ENCODE measurements at regions not wholly inside any gene's neighbourhood (a gene's known extent, or its start where the extent isn't known, plus 50 kb on each side); places are given as distances from the start of the nearest gene placed in this dataset.

DNA sequence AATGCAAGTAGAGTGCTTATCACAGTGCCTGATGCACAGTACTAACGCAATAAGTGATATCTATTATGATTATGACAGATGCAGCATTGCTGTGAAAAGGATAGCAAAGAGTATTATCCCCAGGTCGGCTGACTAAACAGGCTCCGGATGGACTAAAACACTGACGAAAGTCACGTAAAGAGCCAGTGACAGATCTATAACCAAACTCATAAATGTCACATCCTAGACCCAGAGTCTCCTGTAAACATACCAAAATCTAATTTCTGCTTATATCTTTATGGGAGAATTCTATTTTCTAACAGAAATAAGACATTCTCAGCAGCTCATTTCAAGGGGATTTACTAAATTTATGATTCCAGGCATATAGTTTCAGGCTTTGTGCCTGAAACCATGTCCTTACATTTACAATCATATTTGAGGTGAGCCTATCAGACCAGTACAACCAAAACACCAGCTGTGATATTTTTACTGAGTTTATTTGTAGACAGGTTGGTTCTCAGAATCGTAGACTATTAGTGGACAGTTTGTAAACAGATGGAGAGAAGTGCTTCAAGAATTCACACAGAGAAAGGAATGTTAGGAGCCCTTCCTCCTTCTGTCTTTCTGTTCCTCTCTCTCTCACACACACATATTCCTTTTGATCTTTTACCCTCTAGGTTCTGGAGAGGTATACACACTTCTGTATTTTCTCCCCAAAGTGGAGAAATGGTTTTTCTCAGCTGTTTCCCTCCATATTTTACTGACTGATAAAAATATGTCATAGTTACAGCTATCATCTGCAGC, 52.4 kb upstream of the WDR26 start:
- DNase-seq, result no peak

DNA sequence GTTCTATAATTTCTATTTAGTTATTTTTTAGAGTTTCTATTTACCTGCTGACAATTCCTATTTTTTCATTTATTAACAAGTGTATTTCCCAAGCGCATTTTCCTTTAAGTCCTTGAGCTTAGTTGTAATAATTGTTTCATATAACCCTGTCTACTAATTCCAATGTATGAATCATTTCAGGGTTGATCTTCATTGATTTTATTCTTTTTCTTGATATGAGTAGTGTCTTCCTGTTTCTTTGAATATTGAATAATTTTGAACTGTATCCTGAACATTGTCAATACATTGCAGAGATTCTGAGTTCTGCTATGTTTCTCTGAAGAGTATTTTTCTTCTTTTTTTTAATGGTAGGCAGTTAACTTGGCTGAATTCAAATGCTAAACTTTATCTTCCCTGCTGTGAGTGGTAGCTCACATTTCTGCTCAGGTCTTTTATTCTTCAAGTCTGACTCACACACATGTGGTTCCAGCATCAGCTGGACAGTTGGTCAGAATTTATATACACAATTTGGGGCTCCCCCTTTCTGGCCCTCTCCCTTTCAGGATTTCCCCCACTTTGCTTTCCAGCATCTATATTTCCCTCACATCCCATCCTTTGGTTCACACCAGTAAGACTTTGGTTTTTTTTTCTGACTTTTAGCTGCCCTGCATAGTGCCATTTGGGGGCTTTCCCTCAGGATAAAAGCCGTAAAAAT, 54.4 kb upstream of the WDR26 start:
- no peak for DNase-seq

- no peak for DNase-seq
Observed at GRCh38 chr1:224489534-224490365, 55.2 kb upstream of the WDR26 start.

- DNase-seq, result no peak
Observed at GRCh38 chr1:224490549-224491537, 56.2 kb upstream of the WDR26 start.

- no peak for DNase-seq
Observed at GRCh38 chr1:224492015-224492414, 57.4 kb upstream of the WDR26 start.

DNA sequence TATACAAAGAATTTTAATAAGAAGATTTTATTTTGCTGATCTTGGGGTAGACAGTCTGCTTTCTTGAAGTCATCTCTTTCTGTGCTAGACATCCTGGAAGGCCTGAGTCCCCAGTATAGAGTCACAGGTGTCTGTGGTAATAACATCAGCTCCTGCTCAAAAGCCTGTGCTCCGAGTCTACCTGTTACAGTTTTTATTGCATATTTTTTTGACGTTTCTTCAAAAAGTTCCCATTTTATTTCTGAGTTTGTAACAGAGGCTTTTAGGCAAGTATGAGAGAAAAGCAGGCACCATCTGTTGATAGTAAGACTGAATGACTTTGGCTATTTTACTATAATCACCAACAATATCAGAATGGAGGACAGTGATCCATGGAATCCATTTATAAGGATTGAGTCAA, 58.0 kb upstream of the WDR26 start:
- DNase-seq, result no peak

DNA sequence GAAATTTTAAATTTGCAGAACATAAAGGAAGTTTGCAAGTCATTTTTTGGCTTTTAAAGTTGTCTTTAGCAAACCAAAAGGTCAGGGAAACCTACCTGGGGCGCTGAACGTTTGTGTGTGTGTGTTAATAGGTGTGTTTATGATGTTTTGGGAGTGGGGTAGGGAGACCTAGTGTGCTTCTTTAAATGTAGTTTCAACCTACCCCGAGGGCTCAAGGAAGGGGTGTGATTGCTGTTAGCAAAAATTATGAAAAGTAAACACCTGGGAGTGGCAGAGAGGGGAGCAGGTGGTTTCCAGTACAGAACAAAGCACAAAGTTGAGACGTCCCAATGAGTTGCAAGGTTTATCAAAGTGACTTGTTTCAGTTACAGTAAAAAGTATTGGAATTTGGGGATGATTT, 58.7 kb upstream of the WDR26 start:
- DNase-seq, result no peak

DNA sequence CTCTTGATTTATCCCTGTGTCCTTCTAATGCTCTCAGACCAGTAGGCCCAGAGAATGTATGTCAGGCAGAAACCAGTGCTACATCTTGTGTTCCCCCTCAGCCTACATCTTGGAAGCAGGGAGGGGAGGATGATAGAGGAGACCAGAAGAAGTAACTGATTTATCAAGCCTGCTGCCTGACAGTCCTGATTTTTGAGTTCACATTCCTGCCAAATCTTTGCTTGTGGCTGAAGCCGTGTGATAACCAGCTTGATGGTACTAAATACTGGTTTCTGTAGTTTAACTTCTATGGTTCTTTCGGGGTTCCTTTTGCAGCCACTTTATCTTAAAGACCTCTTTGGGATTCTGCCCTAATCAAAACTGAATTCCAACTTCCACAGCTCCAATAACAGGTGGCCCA, 59.7 kb upstream of the WDR26 start:
- DNase-seq, result no peak

DNA sequence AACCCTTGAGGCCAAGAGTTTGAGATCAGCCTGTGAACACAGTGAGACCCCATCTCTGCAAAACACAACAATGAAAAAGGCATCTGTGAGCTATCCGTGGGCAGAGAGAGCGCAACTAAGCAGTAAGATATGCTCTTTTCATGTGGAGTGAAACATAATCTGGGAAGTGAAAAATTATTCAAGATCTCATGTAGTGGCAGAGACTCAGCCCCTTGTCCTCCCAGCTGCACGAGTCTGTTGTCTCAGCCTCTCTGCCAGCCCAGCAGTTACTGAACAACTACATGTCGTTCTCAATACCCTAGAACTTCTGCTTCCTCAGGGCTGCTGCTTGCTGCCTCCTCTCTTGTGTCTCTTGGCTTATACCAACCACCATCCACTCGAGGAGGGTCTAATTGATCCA, 61.3 kb upstream of the WDR26 start:
- DNase-seq, result no peak

DNA sequence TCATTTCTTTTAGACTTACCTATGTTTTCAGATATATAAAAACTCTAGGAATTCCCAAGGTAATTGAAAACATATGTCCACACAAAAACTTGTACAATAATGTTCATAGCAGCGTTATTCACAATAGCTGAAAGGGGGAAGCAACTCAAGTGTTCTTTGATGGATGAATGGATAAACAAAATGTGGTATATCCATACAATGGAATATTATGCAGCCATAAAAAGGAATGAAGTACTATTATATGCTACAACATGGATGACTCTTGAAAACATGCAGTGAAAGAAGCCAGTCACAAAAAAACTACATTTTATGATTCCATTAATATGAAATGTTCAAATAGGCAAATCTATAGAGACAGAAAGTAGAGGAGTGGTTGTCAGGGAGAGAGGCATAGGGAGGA, 62.2 kb upstream of the WDR26 start:
- DNase-seq, result no peak

GRCh38 chr1:224497714-224498573, 63.3 kb upstream of the WDR26 start:
- peak; percentile 44 for DNase-seq

DNA sequence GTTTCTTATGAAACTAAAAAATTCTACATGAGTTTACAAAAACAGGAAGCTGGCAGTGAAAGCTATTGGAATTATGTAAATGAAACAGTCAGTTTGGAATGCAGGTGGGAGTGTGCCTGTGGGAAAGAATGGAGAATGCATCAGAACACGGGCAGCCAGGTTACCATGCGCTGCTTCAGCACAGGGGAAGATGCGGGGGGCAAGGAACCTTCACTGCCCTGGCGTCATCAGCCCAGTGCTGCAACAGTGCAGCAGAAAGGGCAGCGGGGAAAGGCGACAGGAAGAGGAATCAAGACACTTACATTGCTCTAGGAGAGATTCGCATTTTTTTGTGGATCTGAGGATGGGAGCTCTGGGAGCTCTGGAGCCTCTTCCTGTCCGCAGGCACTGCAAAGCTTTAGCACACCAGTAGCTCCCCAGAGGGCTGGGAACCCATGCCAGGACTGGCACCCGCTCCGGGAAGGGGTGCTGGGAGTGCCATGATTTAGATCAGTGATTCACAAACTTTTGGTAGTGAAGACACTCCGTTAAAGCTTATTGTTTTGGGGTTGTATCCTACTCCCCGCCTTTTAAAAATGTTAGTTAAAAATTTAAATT, 64.1 kb upstream of the WDR26 start:
- DNase-seq, result no peak

GRCh38 chr1:224499204-224499603, 64.6 kb upstream of the WDR26 start:
- DNase-seq, result no peak

- no peak for DNase-seq
Observed at GRCh38 chr1:224500796-224501195, 66.2 kb upstream of the WDR26 start.

GRCh38 chr1:224501836-224502235, 67.2 kb upstream of the WDR26 start:
- no peak for DNase-seq

GRCh38 chr1:224502459-224503160, 68.0 kb upstream of the WDR26 start:
- no peak for DNase-seq

GRCh38 chr1:224503161-224504118, 68.8 kb upstream of the WDR26 start:
- DNase-seq, result peak; percentile 54

- DNase-seq, result no peak
Observed at GRCh38 chr1:224504297-224505041, 69.9 kb upstream of the WDR26 start.

All from occipital lobe (tissue), 1 donor.